Smooth muscle cell (in vitro differentiated cells): ENCODE measurements at regions not wholly inside any gene's neighbourhood (a gene's known extent, or its start where the extent isn't known, plus 50 kb on each side); places are given as distances from the start of the nearest gene placed in this dataset.
"Not testable (repeated sequence)": the region's sequence is repeated elsewhere in the genome, so short reads cannot be mapped to it uniquely, and the experiment has no call there.

Experiments used
- DNase-seq: peaks from one replicate; lab custom pipeline; 2025; ENCODE audit not compliant: unreplicated experiment; lab: John Stamatoyannopoulos, UW
- H2AFZ ChIP-seq: fragments of 200-600 bp; sonication (generic); 2 replicates; pipeline ENCODE4 v1.6.0; 2016; ENCODE audit warnings: antibody characterized with exemption, low read depth, mild to moderate bottlenecking
- H3F3A ChIP-seq: fragments of 200-600 bp; sonication (generic); 2 replicates; pipeline ENCODE4 v1.6.0; 2017; ENCODE audit warnings: antibody characterized with exemption, low read depth
- H3K27ac ChIP-seq: fragments of 200-600 bp; sonication (generic); 2 replicates; pipeline ENCODE4 v1.5.1; 2016; ENCODE audit warnings: low read depth, mild to moderate bottlenecking
- H3K27me3 ChIP-seq: fragments of 200-600 bp; sonication (generic); 2 replicates; pipeline ENCODE4 v1.6.1; 2016; ENCODE audit warnings: low read depth, mild to moderate bottlenecking
- H3K36me3 ChIP-seq: fragments of 200-600 bp; sonication (generic); 2 replicates; pipeline ENCODE4 v1.5.1; 2016; ENCODE audit warnings: low read depth
- H3K4me1 ChIP-seq: fragments of 200-600 bp; sonication (generic); 2 replicates; pipeline ENCODE4 v1.5.1; 2016; ENCODE audit warnings: low read depth
- H3K4me2 ChIP-seq: fragments of 200-600 bp; sonication (generic); 2 replicates; pipeline ENCODE4 v1.6.0; 2016; ENCODE audit warnings: mild to moderate bottlenecking
- H3K4me3 ChIP-seq: fragments of 200-600 bp; sonication (generic); 2 replicates; pipeline ENCODE4 v1.5.1; 2016; ENCODE audit warnings: mild to moderate bottlenecking
- H3K79me2 ChIP-seq: fragments of 200-600 bp; sonication (generic); 2 replicates; pipeline ENCODE4 v1.6.0; 2016; ENCODE audit warnings: low read depth, mild to moderate bottlenecking
- H3K9ac ChIP-seq: fragments of 200-600 bp; sonication (generic); 2 replicates; pipeline ENCODE4 v1.6.0; 2016; ENCODE audit warnings: low read depth
- H3K9me3 ChIP-seq: fragments of 200-600 bp; sonication (generic); replicated peaks from 2 replicates; pipeline ENCODE4 v1.5.1; 2016; ENCODE audit warnings: low read depth
- H4K20me1 ChIP-seq: fragments of 200-600 bp; sonication (generic); 2 replicates; pipeline ENCODE4 v1.6.0; 2016; ENCODE audit warnings: low read depth
- CTCF ChIP-seq: fragments of 200-600 bp; sonication (generic); IDR thresholded peaks from 2 replicates; pipeline ENCODE4 v1.5.1; 2017; ENCODE audit warnings: borderline replicate concordance, mild to moderate bottlenecking, antibody characterized with exemption; ENCODE audit not compliant: insufficient read depth, poor library complexity, severe bottlenecking
- WGBS: methylation state at CpG from one replicate; pipeline ENCODE4 v1.1.7; 2016; ENCODE audit warnings: low lambda C conversion rate; 5-methylcytosine and 5-hydroxymethylcytosine counted together

GRCh38 chr12:67091204-67091603 lies 178.0 kb upstream of the CAND1 start:
- H3K9me3 ChIP-seq: no peaks in the 10 kb centered on the region
- no peak overlapping the region for H2AFZ ChIP-seq
- peaks cover 13% of the 10 kb centered on the region for H3K27me3 ChIP-seq
- DNase-seq: no peak
- no peaks in the 10 kb centered on the region for H4K20me1 ChIP-seq
- 86% methylated on average over 3 of the region's 3 CpGs for WGBS
- no peaks in the 10 kb centered on the region for H3K4me1 ChIP-seq
- H3K79me2 ChIP-seq: no peaks in the 10 kb centered on the region
- H3K4me2 ChIP-seq: no peak overlapping the region
- H3K36me3 ChIP-seq: no peaks in the 10 kb centered on the region
- H3K27ac ChIP-seq: no peak overlapping the region
- no peak for TF ChIP-seq CTCF
- H3F3A ChIP-seq: no peaks in the 10 kb centered on the region
- no peak overlapping the region for H3K9ac ChIP-seq
- no peak overlapping the region for H3K4me3 ChIP-seq

GRCh38 chr12:67091678-67092077 lies 177.5 kb upstream of the CAND1 start:
- no peak overlapping the region for H2AFZ ChIP-seq
- no peak overlapping the region for H3K4me2 ChIP-seq
- H3K4me1 ChIP-seq: no peaks in the 10 kb centered on the region
- TF ChIP-seq CTCF: no peak
- no peak overlapping the region for H3K9ac ChIP-seq
- H4K20me1 ChIP-seq: no peaks in the 10 kb centered on the region
- H3K36me3 ChIP-seq: no peaks in the 10 kb centered on the region
- no peak overlapping the region for H3K4me3 ChIP-seq
- WGBS: 96% methylated on average over 1 of the region's 1 CpG
- H3K79me2 ChIP-seq: no peaks in the 10 kb centered on the region
- H3K27ac ChIP-seq: no peak overlapping the region
- H3F3A ChIP-seq: no peaks in the 10 kb centered on the region
- H3K27me3 ChIP-seq: peaks cover 13% of the 10 kb centered on the region
- no peaks in the 10 kb centered on the region for H3K9me3 ChIP-seq
- DNase-seq: no peak

GRCh38 chr12:67092934-67093333 lies 176.2 kb upstream of the CAND1 start:
- not testable (repeated sequence) for H3K27ac ChIP-seq, H3K4me1 ChIP-seq, H4K20me1 ChIP-seq, DNase-seq, H3F3A ChIP-seq, H3K4me3 ChIP-seq, H3K79me2 ChIP-seq, H3K36me3 ChIP-seq, H3K9me3 ChIP-seq, H3K4me2 ChIP-seq, H2AFZ ChIP-seq, H3K9ac ChIP-seq
- H3K27me3 ChIP-seq: peaks cover 13% of the 10 kb centered on the region
- WGBS: 88% methylated on average over 2 of the region's 2 CpGs

DNA sequence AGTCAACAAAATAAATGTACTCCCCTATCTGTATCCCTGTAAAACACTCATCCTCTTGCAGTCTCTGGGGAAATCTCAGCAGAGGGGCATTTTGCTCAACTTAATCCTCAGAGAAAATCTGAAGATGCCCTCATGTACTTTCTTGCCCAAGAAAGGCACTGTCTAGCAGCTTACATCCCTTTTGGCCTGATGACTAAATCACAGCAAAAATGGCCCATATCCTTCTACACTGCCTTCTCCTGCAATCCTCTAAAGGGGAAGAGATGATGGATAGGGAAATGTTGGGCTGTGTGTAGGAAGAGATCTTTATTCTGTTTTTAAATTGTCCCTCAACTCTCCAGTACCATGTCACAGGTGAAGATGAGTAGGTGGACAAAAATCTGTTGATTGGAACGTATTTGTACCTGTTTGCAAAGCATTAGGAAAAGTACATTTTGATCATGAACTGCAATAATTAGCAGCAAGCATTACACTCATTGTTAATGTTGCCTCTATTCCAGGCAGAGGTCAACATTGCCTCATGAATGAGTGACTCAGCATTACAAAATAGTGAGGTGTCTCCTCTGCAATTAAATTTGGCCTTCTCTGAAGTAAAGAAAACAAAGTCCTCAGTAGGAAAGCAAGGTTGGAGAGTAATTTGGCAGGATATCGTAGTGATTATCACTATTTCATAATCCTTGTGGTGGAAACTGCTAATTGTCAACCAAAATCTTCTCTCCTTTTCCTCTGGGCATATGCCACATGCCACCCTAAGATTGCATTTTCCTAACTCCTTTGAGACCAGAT lies 172.4 kb upstream of the CAND1 start:
- Histone ChIP-seq H2AFZ (no peak overlapping the region), H3K9ac (no peak overlapping the region), H3K4me2 (peak overlapping the region; percentile 14), H3K4me3 (no peak overlapping the region), H3K27me3 (peaks cover 6% of the 10 kb centered on the region), H3K4me1 (no peaks in the 10 kb centered on the region), H3K9me3 (no peaks in the 10 kb centered on the region), H4K20me1 (no peaks in the 10 kb centered on the region), H3K36me3 (no peaks in the 10 kb centered on the region), H3K79me2 (no peaks in the 10 kb centered on the region), H3F3A (no peaks in the 10 kb centered on the region), H3K27ac (peak overlapping the region; percentile 45)
- TF ChIP-seq CTCF: no peak
- no peak for DNase-seq
- 55% methylated on average over 2 of the region's 2 CpGs for WGBS
